CD4-positive, alpha-beta T cell treated with Interleukin-12 subunit alpha and Interleukin-12 subunit beta, for 1 hour (primary cell): ENCODE measurements at regions not wholly inside any gene's neighbourhood (a gene's known extent, or its start where the extent isn't known, plus 50 kb on each side); places are given as distances from the start of the nearest gene placed in this dataset.
A peak's percentile ranks its signal among the peaks of the same experiment; 100 is the strongest.

Experiments
- DNase-seq: peaks from one replicate; pipeline ENCODE4 v3.0.0-alpha.2; 2020

- DNase-seq, result no peak
Measured at GRCh38 chr9:95653246-95653645, 136.5 kb upstream of the PTCH1 start.

- DNase-seq, result no peak
Measured at GRCh38 chr9:95650720-95651119, 133.9 kb upstream of the PTCH1 start.

GRCh38 chr9:95649801-95650213, 133.0 kb upstream of the PTCH1 start:
- DNase-seq, result no peak

GRCh38 chr9:95648225-95648624, 131.5 kb upstream of the PTCH1 start:
- DNase-seq, result no peak

GRCh38 chr9:95645992-95646391, 129.2 kb upstream of the PTCH1 start:
- DNase-seq, result no peak

- DNase-seq, result no peak
Measured at GRCh38 chr9:95645579-95645978, 128.8 kb upstream of the PTCH1 start.

GRCh38 chr9:95644377-95644776, 127.6 kb upstream of the PTCH1 start:
- no peak for DNase-seq

- DNase-seq, result no peak
Measured at GRCh38 chr9:95643619-95644018, 126.8 kb upstream of the PTCH1 start.

GRCh38 chr9:95642189-95642588, 125.4 kb upstream of the PTCH1 start:
- no peak for DNase-seq

GRCh38 chr9:95641586-95641985, 124.8 kb upstream of the PTCH1 start:
- no peak for DNase-seq

- DNase-seq, result no peak
Measured at GRCh38 chr9:95640336-95640735, 123.6 kb upstream of the PTCH1 start.

GRCh38 chr9:95635986-95636671, 119.4 kb upstream of the PTCH1 start:
- DNase-seq, result no peak

- DNase-seq, result no peak
Measured at GRCh38 chr9:95634536-95634935, 117.8 kb upstream of the PTCH1 start.

- no peak for DNase-seq
Measured at GRCh38 chr9:95634114-95634513, 117.3 kb upstream of the PTCH1 start.

GRCh38 chr9:95629585-95629984, 112.8 kb upstream of the PTCH1 start:
- no peak for DNase-seq

- DNase-seq, result no peak
Measured at GRCh38 chr9:95627802-95628201, 111.0 kb upstream of the PTCH1 start.

GRCh38 chr9:95626885-95627558, 110.3 kb upstream of the PTCH1 start:
- peak; percentile 20 for DNase-seq

- DNase-seq, result no peak
Measured at GRCh38 chr9:95626341-95626740, 109.6 kb upstream of the PTCH1 start.

- no peak for DNase-seq
Measured at GRCh38 chr9:95623640-95624039, 106.9 kb upstream of the PTCH1 start.

- DNase-seq, result no peak
Measured at GRCh38 chr9:95620722-95621121, 104.0 kb upstream of the PTCH1 start.

- no peak for DNase-seq
Measured at GRCh38 chr9:95620314-95620713, 103.5 kb upstream of the PTCH1 start.

- no peak for DNase-seq
Measured at GRCh38 chr9:95615246-95615645, 98.5 kb upstream of the PTCH1 start.

- DNase-seq, result no peak
Measured at GRCh38 chr9:95613670-95614069, 96.9 kb upstream of the PTCH1 start.

- DNase-seq, result no peak
Measured at GRCh38 chr9:95611354-95611753, 94.6 kb upstream of the PTCH1 start.
